ENCODE measurements at regions not wholly inside any gene's neighbourhood (a gene's known extent, or its start where the extent isn't known, plus 50 kb on each side); places are given as distances from the start of the nearest gene placed in this dataset.

GRCh38 chr7:89514970-89515369 lies 639.3 kb upstream of the STEAP1 start:
- no peak for TF ChIP-seq CTCF (IDR thresholded peaks at IDR 0.05)
- no peak for TF ChIP-seq POLR2A (IDR thresholded peaks at IDR 0.05)
